Keratinocyte (primary cell): ENCODE measurements at regions not wholly inside any gene's neighbourhood (a gene's known extent, or its start where the extent isn't known, plus 50 kb on each side); places are given as distances from the start of the nearest gene placed in this dataset.
"Not testable (repeated sequence)": the region's sequence is repeated elsewhere in the genome, so short reads cannot be mapped to it uniquely, and the experiment has no call there.

ENCODE experiments used
- DNase-seq: peaks from one replicate; pipeline ENCODE4 v3.0.0-alpha.2; 2011; ENCODE audit warnings: low read depth, missing footprints, low spot score
- FAIRE-seq: peaks from 2 replicates; lab custom pipeline; 2011; peaks lifted over from hg19 to GRCh38; lab: Jason Lieb, UNC
- H2AFZ ChIP-seq: 2 replicates; pipeline ENCODE4 v1.6.0; 2012; ENCODE audit warnings: low read length, control low read depth, inconsistent platforms; ENCODE audit not compliant: control insufficient read depth
- H3K27ac ChIP-seq: 2 replicates; pipeline ENCODE4 v1.5.1; 2011; ENCODE audit warnings: low read length; ENCODE audit not compliant: control insufficient read depth, insufficient read depth
- H3K27me3 ChIP-seq: 3 replicates; pipeline ENCODE4 v1.6.0; 2011; ENCODE audit warnings: low read length; ENCODE audit not compliant: control insufficient read depth, insufficient read depth; ENCODE audit errors: extremely low read depth
- H3K36me3 ChIP-seq, 2 experiments: 2 replicates in 1 of 2; 3 replicates in 1 of 2; pipeline ENCODE4 v1.5.1; 2011; ENCODE audit warnings: low read length in 2 of 2, mild to moderate bottlenecking in 1 of 2; ENCODE audit not compliant: control insufficient read depth in 2 of 2, insufficient read depth in 2 of 2; ENCODE audit errors: extremely low read depth in 1 of 2
- H3K4me1 ChIP-seq: 3 replicates; pipeline ENCODE4 v1.5.1; 2011; ENCODE audit warnings: low read length; ENCODE audit not compliant: control insufficient read depth, insufficient read depth; ENCODE audit errors: extremely low read depth
- H3K4me2 ChIP-seq: 3 replicates; pipeline ENCODE4 v1.6.0; 2011; ENCODE audit warnings: low read depth, low read length; ENCODE audit not compliant: control insufficient read depth, insufficient read depth; ENCODE audit errors: extremely low read depth
- H3K4me3 ChIP-seq, 3 experiments: fragments of 200-600 bp in 1 of 3; sonication (generic) in 1 of 3; 2 replicates in 2 of 3; 3 replicates in 1 of 3; pipeline ENCODE4 v1.5.1; 2011 to 2016; ENCODE audit warnings: low read length in 3 of 3, mild to moderate bottlenecking in 3 of 3, control low read depth in 2 of 3, inconsistent platforms in 1 of 3, low read depth in 1 of 3, mixed read lengths in 1 of 3, mixed run types in 1 of 3, moderate library complexity in 1 of 3; ENCODE audit not compliant: control insufficient read depth in 2 of 3, insufficient read depth in 2 of 3; ENCODE audit errors: extremely low read depth in 1 of 3
- H3K79me2 ChIP-seq: 2 replicates; pipeline ENCODE4 v1.6.0; 2012; ENCODE audit warnings: low read length; ENCODE audit not compliant: control insufficient read depth, insufficient read depth
- H3K9ac ChIP-seq: 3 replicates; pipeline ENCODE4 v1.6.0; 2011; ENCODE audit warnings: low read length; ENCODE audit not compliant: control insufficient read depth, insufficient read depth; ENCODE audit errors: extremely low read depth
- H3K9me1 ChIP-seq: 3 replicates; pipeline ENCODE4 v1.6.0; 2011; ENCODE audit warnings: low read length; ENCODE audit not compliant: control insufficient read depth, insufficient read depth; ENCODE audit errors: extremely low read depth
- H3K9me3 ChIP-seq: 2 replicates; pipeline ENCODE4 v1.5.1; 2012; ENCODE audit warnings: low read depth, low read length; ENCODE audit not compliant: control insufficient read depth
- H4K20me1 ChIP-seq: 3 replicates; pipeline ENCODE4 v1.6.0; 2011; ENCODE audit warnings: low read length; ENCODE audit not compliant: control insufficient read depth, insufficient read depth; ENCODE audit errors: extremely low read depth
- CTCF ChIP-seq, 3 experiments: IDR thresholded peaks in 1 of 3; conservative IDR thresholded peaks in 1 of 3; optimal IDR thresholded peaks in 1 of 3; 2 replicates in 2 of 3; 3 replicates in 1 of 3; pipeline versions ENCODE3 to v1.5.1; 2011; ENCODE audit warnings: low read length in 3 of 3, mild to moderate bottlenecking in 3 of 3, moderate library complexity in 2 of 3, control low read depth in 1 of 3, inconsistent platforms in 1 of 3; ENCODE audit not compliant: insufficient read depth in 2 of 3; ENCODE audit errors: extremely low read depth in 1 of 3
- EZH2 ChIP-seq: IDR thresholded peaks from one replicate; pipeline ENCODE4 v1.6.1; 2012; ENCODE audit warnings: inconsistent platforms, mild to moderate bottlenecking, low read length, moderate library complexity
- dilution Hi-C: fragments of 300-500 bp; cut with MboI; formaldehyde crosslinking; loops from one replicate; pipeline ENCODE4 v1.7.0; 2020; ENCODE audit warnings: low sequenced_read_pairs; ENCODE audit not compliant: extremely low pct_ligation_motif_present

- FAIRE-seq = no peak
- Histone ChIP-seq H4K20me1 (no peaks in the 10 kb centered on the region), H3K27me3 (no peaks in the 10 kb centered on the region), H3K4me3 (no peak overlapping the region), H2AFZ (no peak overlapping the region), H3K27ac (no peak overlapping the region), H3K4me2 (no peak overlapping the region), H3K4me1 (no peaks in the 10 kb centered on the region), H3K36me3 (no peaks in the 10 kb centered on the region), H3K9ac (no peak overlapping the region), H3K9me1 (no peaks in the 10 kb centered on the region), H3K9me3 (no peaks in the 10 kb centered on the region), H3K79me2 (no peaks in the 10 kb centered on the region)
- TF ChIP-seq CTCF (optimal IDR thresholded peaks at IDR 0.05 in 1 of 3, IDR thresholded peaks at IDR 0.05 in 1 of 3, conservative IDR thresholded peaks at IDR 0.05 in 1 of 3; ENCODE audit: extremely low read depth in 1 of 3, insufficient read depth in 2 of 3, low read length in 3 of 3) (no peak), EZH2 (no peak)
- DNase-seq = no peak
- dilution Hi-C loops = no loop called here
These were observed 521.3 kb downstream of the UQCRFS1 start for GRCh38 chr19:28691683-28692082.

DNA sequence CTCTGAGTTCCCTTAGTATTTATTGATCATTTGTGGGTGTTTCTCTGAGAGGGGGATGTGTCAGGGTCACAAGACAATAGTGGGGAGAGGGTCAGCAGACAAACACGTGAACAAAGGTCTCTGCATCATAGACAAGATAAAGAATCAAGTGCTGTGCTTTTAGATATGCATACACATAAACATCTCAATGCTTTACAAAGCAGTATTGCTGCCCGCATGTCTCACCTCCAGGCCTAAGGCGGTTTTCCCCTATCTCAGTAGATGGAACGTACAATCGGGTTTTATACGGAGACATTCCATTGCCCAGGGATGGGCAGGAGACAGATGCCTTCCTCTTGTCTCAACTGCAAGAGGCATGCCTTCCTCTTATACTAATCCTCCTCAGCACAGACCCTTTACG lies 523.5 kb downstream of the UQCRFS1 start:
- H4K20me1 ChIP-seq, H3K9ac ChIP-seq, H3K4me2 ChIP-seq, H3K27ac ChIP-seq, H3K9me3 ChIP-seq, H3K9me1 ChIP-seq, H2AFZ ChIP-seq, H3K27me3 ChIP-seq, FAIRE-seq, H3K36me3 ChIP-seq, H3K4me3 ChIP-seq, dilution Hi-C loops, H3K4me1 ChIP-seq, H3K79me2 ChIP-seq, DNase-seq: not testable (repeated sequence)

GRCh38 chr19:28687296-28687695 lies 525.7 kb downstream of the UQCRFS1 start:
- Histone ChIP-seq H3K4me3 (no peak overlapping the region), H3K79me2 (no peaks in the 10 kb centered on the region), H2AFZ (no peak overlapping the region), H3K4me1 (no peaks in the 10 kb centered on the region), H3K9me3 (no peaks in the 10 kb centered on the region), H3K27ac (no peak overlapping the region), H3K9ac (no peak overlapping the region), H3K4me2 (no peak overlapping the region), H4K20me1 (no peaks in the 10 kb centered on the region), H3K27me3 (no peaks in the 10 kb centered on the region), H3K9me1 (no peaks in the 10 kb centered on the region), H3K36me3 (no peaks in the 10 kb centered on the region)
- no peak for TF ChIP-seq CTCF (optimal IDR thresholded peaks at IDR 0.05 in 1 of 3, IDR thresholded peaks at IDR 0.05 in 1 of 3, conservative IDR thresholded peaks at IDR 0.05 in 1 of 3; ENCODE audit: extremely low read depth in 1 of 3, insufficient read depth in 2 of 3, low read length in 3 of 3)
- TF ChIP-seq EZH2 = no peak
- no peak for DNase-seq
- dilution Hi-C loops = no loop called here
- no peak for FAIRE-seq
